IMR-90 (cell line): ENCODE measurements at regions not wholly inside any gene's neighbourhood (a gene's known extent, or its start where the extent isn't known, plus 50 kb on each side); places are given as distances from the start of the nearest gene placed in this dataset.

ENCODE experiments used
- ATAC-seq: fragments of 200-7000 bp; cut with Tn5 transposase; 2 replicates; pipeline ENCODE4 v1.9.1; 2020; ENCODE audit warnings: low read depth, mild to moderate bottlenecking, moderate library complexity
- BruUV-seq: library from RNA; stranded (reverse); fragments of 400-500 nt; replicated peaks from 2 replicates; lab custom pipeline; 2021; lab: Mats Ljungman, UMichigan
- CTCF ChIA-PET: fragments of 300-600 bp; formaldehyde crosslinking; extraction: SDS; loops from one replicate; lab custom pipeline; 2021; ENCODE audit warnings: antibody characterized with exemption; lab: Yijun Ruan, JAX
- POLR2A ChIA-PET: fragments of 300-600 bp; sonication (Branson Sonifier 250); formaldehyde crosslinking; loops from one replicate; lab custom pipeline; 2022; ENCODE audit warnings: antibody characterized with exemption; ENCODE audit not compliant: unreplicated experiment; lab: Charles Lee
- DNase-seq: peaks from one replicate; pipeline ENCODE4 v3.0.0; 2013
- H2AFZ ChIP-seq: replicated peaks from 2 replicates; pipeline ENCODE3; 2013; ENCODE audit warnings: low read length, mild to moderate bottlenecking; ENCODE audit not compliant: poor library complexity
- H2AK5ac ChIP-seq: 2 replicates; pipeline ENCODE4 v1.6.1; 2013; ENCODE audit warnings: low read depth, low read length, inconsistent platforms
- H2AK9ac ChIP-seq: replicated peaks from 2 replicates; pipeline ENCODE3; 2013; ENCODE audit warnings: mild to moderate bottlenecking, low read depth, low read length, moderate library complexity; ENCODE audit not compliant: poor library complexity
- H2BK120ac ChIP-seq: 2 replicates; pipeline ENCODE4 v1.6.1; 2013; ENCODE audit warnings: low read depth, low read length, inconsistent platforms
- H2BK15ac ChIP-seq: 3 replicates; pipeline ENCODE4 v1.6.1; 2013; ENCODE audit warnings: low read depth, low read length, inconsistent platforms
- H2BK20ac ChIP-seq: 2 replicates; pipeline ENCODE4 v1.6.1; 2013; ENCODE audit warnings: low read depth, mild to moderate bottlenecking, inconsistent platforms, low read length, moderate library complexity
- H2BK5ac ChIP-seq: 2 replicates; pipeline ENCODE4 v1.6.1; 2013; ENCODE audit warnings: mild to moderate bottlenecking, low read depth, low read length, inconsistent platforms; ENCODE audit not compliant: poor library complexity, severe bottlenecking
- H3K14ac ChIP-seq: replicated peaks from 2 replicates; pipeline ENCODE4 v1.6.1; 2013; ENCODE audit warnings: low read depth, low read length, inconsistent platforms
- H3K18ac ChIP-seq: 2 replicates; pipeline ENCODE4 v1.6.1; 2013; ENCODE audit warnings: low read depth, low read length, control low read depth
- H3K23ac ChIP-seq: 2 replicates; pipeline ENCODE4 v1.6.1; 2013; ENCODE audit warnings: low read depth, low read length, inconsistent platforms
- H3K27ac ChIP-seq: 2 replicates; pipeline ENCODE4 v1.5.1; 2013; ENCODE audit warnings: mild to moderate bottlenecking, control low read depth, low read length; ENCODE audit not compliant: insufficient read depth
- H3K27me3 ChIP-seq: 2 replicates; pipeline ENCODE4 v1.6.1; 2013; ENCODE audit warnings: low read length; ENCODE audit not compliant: control insufficient read depth, insufficient read depth
- H3K36me3 ChIP-seq: 2 replicates; pipeline ENCODE4 v1.6.1; 2013; ENCODE audit warnings: low read length, mixed read lengths; ENCODE audit not compliant: control insufficient read depth, insufficient read depth
- H3K4ac ChIP-seq: 2 replicates; pipeline ENCODE4 v1.6.1; 2013; ENCODE audit warnings: low read depth, low read length, inconsistent platforms
- H3K4me1 ChIP-seq: 2 replicates; pipeline ENCODE4 v1.6.1; 2013; ENCODE audit warnings: low read length, mixed read lengths; ENCODE audit not compliant: control insufficient read depth, insufficient read depth
- H3K4me2 ChIP-seq: 2 replicates; pipeline ENCODE4 v1.6.1; 2013; ENCODE audit warnings: low read depth, mild to moderate bottlenecking, control low read depth, low read length, moderate library complexity
- H3K4me3 ChIP-seq: 2 replicates; pipeline ENCODE4 v1.5.1; 2013; ENCODE audit warnings: low read depth, mild to moderate bottlenecking, control low read depth, low read length, moderate library complexity; ENCODE audit not compliant: insufficient read depth
- H3K56ac ChIP-seq: 2 replicates; pipeline ENCODE4 v1.6.1; 2013; ENCODE audit warnings: low read length, inconsistent platforms; ENCODE audit not compliant: insufficient read depth; ENCODE audit errors: extremely low read depth
- H3K79me1 ChIP-seq, 2 experiments: 2 replicates each; pipeline ENCODE4 v1.6.1; 2013; ENCODE audit warnings: low read length in 2 of 2, inconsistent platforms in 1 of 2, low read depth in 1 of 2
- H3K9ac ChIP-seq: 2 replicates; pipeline ENCODE4 v1.6.1; 2013; ENCODE audit warnings: low read depth, low read length, control low read depth
- H3K9me1 ChIP-seq: 2 replicates; pipeline ENCODE4 v1.6.1; 2013; ENCODE audit warnings: low read length, inconsistent platforms; ENCODE audit not compliant: insufficient read depth
- H3K9me3 ChIP-seq: 2 replicates; pipeline ENCODE4 v1.6.1; 2013; ENCODE audit warnings: low read length; ENCODE audit not compliant: control insufficient read depth, insufficient read depth
- H4K20me1 ChIP-seq: 2 replicates; pipeline ENCODE4 v1.6.1; 2013; ENCODE audit warnings: low read length, inconsistent platforms; ENCODE audit not compliant: insufficient read depth
- H4K5ac ChIP-seq: 2 replicates; pipeline ENCODE4 v1.6.1; 2013; ENCODE audit warnings: mild to moderate bottlenecking, low read depth, low read length, control low read depth
- H4K8ac ChIP-seq, 2 experiments: 2 replicates each; pipeline ENCODE4 v1.6.1; 2013; ENCODE audit warnings: low read depth in 2 of 2, low read length in 2 of 2, control low read depth in 1 of 2, inconsistent platforms in 1 of 2
- H4K91ac ChIP-seq: 2 replicates; pipeline ENCODE4 v1.6.1; 2013; ENCODE audit warnings: low read depth, low read length, inconsistent platforms; ENCODE audit not compliant: insufficient read depth
- BHLHE40 ChIP-seq: fragments of 150-350 bp; IDR thresholded peaks from 2 replicates; pipeline ENCODE4 v1.6.1; 2016; ENCODE audit warnings: mild to moderate bottlenecking, low read depth, low read length
- CHD1 ChIP-seq: IDR thresholded peaks from 2 replicates; pipeline ENCODE4 v1.6.1; 2012; ENCODE audit warnings: low read depth, low read length, improper control_type of control experiment
- ELK1 ChIP-seq: fragments of 150-350 bp; IDR thresholded peaks from 2 replicates; pipeline ENCODE4 v1.6.1; 2016; ENCODE audit warnings: low read depth, mild to moderate bottlenecking, low read length, moderate library complexity, borderline replicate concordance
- MAFK ChIP-seq: IDR thresholded peaks from 2 replicates; pipeline ENCODE4 v1.6.1; 2012; ENCODE audit warnings: low read depth, low read length, improper control_type of control experiment
- NFE2L2 ChIP-seq: fragments of 150-350 bp; IDR thresholded peaks from 2 replicates; pipeline ENCODE4 v1.6.1; 2016; ENCODE audit warnings: low read depth, mild to moderate bottlenecking, low read length
- POLR2A ChIP-seq: IDR thresholded peaks from 2 replicates; pipeline ENCODE4 v1.6.1; 2012; ENCODE audit warnings: mild to moderate bottlenecking, low read depth, low read length
- RAD21 ChIP-seq: IDR thresholded peaks from 2 replicates; pipeline ENCODE4 v1.6.1; 2012; ENCODE audit warnings: low read length, improper control_type of control experiment
- RCOR1 ChIP-seq: IDR thresholded peaks from 2 replicates; pipeline ENCODE4 v1.6.1; 2012; ENCODE audit warnings: mild to moderate bottlenecking, low read length, improper control_type of control experiment; ENCODE audit not compliant: insufficient replicate concordance
- RFX5 ChIP-seq: IDR thresholded peaks from 2 replicates; pipeline ENCODE4 v1.8.0; 2012; ENCODE audit warnings: low read depth, mild to moderate bottlenecking, low read length, moderate library complexity
- SMC3 ChIP-seq: fragments of 150-350 bp; IDR thresholded peaks from 2 replicates; pipeline ENCODE4 v1.6.1; 2016; ENCODE audit warnings: low read depth, mild to moderate bottlenecking, antibody characterized with exemption, low read length, moderate library complexity
- WGBS, 2 experiments: methylation state at CpG; one replicate each; pipeline versions ENCODE4 v1.1.5 to v1.1.7; 2013; ENCODE audit warnings: missing lambda C conversion rate in 2 of 2; ENCODE audit not compliant: insufficient read length in 1 of 2; ENCODE audit errors: extremely low coverage in 2 of 2; 5-methylcytosine and 5-hydroxymethylcytosine counted together
- dilution Hi-C: fragments of 300-500 bp; cut with HindIII; formaldehyde crosslinking; loops from one replicate; pipeline ENCODE4 v1.14.3; 2018; ENCODE audit warnings: low sequenced_read_pairs; ENCODE audit not compliant: unreplicated experiment
- in situ Hi-C: fragments of 300-500 bp; cut with MboI; formaldehyde crosslinking; loops from 3 replicates; pipeline ENCODE4 v1.14.3; 2019; ENCODE audit warnings: low sequenced_read_pairs, inconsistent platforms, mixed read lengths
- intact Hi-C: fragments of 100-400 bp; cut with micrococcal nuclease; formaldehyde crosslinking; loops from 2 replicates; pipeline ENCODE4 v1.10.0; 2022
- TF ChIP-seq, protein P1 (sequence below): fragments of 150-350 bp; IDR thresholded peaks from 2 replicates; pipeline ENCODE4 v1.6.1; 2017; ENCODE audit warnings: mild to moderate bottlenecking, antibody characterized with exemption, low read length, low read depth

DNA sequence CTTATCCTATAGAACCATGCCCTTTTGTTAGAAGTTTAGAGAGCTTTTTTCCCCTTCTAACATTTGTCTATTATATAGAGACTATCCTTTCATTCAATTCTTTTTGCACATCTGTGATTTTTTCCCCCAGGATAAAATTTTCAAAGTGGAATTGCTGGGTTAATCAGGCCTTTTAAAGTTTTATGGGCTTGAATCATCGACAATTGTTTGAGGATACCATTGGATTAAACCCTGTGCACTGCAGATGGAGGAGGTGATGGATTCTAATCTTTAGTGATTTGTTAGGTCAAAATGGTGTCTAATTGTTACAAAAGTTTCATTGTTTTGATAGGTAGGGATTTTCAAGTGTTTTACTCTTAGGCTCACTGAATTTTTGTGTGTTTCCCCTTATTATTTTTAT, 463.7 kb upstream of the CFAP20DC start:
- H3K27ac ChIP-seq, result no peak overlapping the region
- H3K4me3 ChIP-seq, result no peak overlapping the region
- H2BK20ac ChIP-seq, result no peak overlapping the region
- no peak overlapping the region for H2AK5ac ChIP-seq
- no peaks in the 10 kb centered on the region for H3K36me3 ChIP-seq
- intact Hi-C loops (no loop called here), dilution Hi-C loops (no loop called here), in situ Hi-C loops (no loop called here)
- no peaks in the 10 kb centered on the region; the same call in 1 of the 2 replicates for H3K27me3 ChIP-seq
- H3K4ac ChIP-seq, result no peak overlapping the region
- no peaks in the 10 kb centered on the region for H3K9me3 ChIP-seq
- H3K56ac ChIP-seq, result no peak overlapping the region
- TF ChIP-seq, protein P1, sequence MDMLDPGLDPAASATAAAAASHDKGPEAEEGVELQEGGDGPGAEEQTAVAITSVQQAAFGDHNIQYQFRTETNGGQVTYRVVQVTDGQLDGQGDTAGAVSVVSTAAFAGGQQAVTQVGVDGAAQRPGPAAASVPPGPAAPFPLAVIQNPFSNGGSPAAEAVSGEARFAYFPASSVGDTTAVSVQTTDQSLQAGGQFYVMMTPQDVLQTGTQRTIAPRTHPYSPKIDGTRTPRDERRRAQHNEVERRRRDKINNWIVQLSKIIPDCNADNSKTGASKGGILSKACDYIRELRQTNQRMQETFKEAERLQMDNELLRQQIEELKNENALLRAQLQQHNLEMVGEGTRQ, result no peak
- TF ChIP-seq RFX5 (no peak), ELK1 (no peak), POLR2A (no peak), SMC3 (no peak), MAFK (no peak), RCOR1 (no peak), NFE2L2 (no peak), CHD1 (no peak), RAD21 (no peak), BHLHE40 (no peak)
- no peaks in the 10 kb centered on the region for H3K4me1 ChIP-seq
- no peaks in the 10 kb centered on the region for H3K79me1 ChIP-seq
- BruUV-seq, result no TSS peak
- no peak overlapping the region for H3K14ac ChIP-seq
- ChIA-PET CTCF (no interaction called here), POLR2A (no interaction called here)
- no peak for DNase-seq
- no peak overlapping the region for H4K91ac ChIP-seq
- H3K4me2 ChIP-seq, result no peak overlapping the region
- no peak overlapping the region for H3K18ac ChIP-seq
- no peak for ATAC-seq
- H4K20me1 ChIP-seq, result no peaks in the 10 kb centered on the region
- H2BK5ac ChIP-seq, result no peak overlapping the region
- WGBS, 2 experiments, result no CpG with 5 or more reads among the region's 1 CpG
- H2AFZ ChIP-seq, result no peak overlapping the region
- H3K9me1 ChIP-seq, result peaks cover 3% of the 10 kb centered on the region; the same call in 1 of the 2 replicates
- no peak overlapping the region for H4K8ac ChIP-seq
- no peak overlapping the region for H2AK9ac ChIP-seq
- no peak overlapping the region for H3K9ac ChIP-seq
- no peak overlapping the region for H4K5ac ChIP-seq
- H3K23ac ChIP-seq, result no peak overlapping the region
- H2BK120ac ChIP-seq, result no peak overlapping the region
- no peak overlapping the region for H2BK15ac ChIP-seq
